IMR-90 (cell line): ENCODE measurements at regions not wholly inside any gene's neighbourhood (a gene's known extent, or its start where the extent isn't known, plus 50 kb on each side); places are given as distances from the start of the nearest gene placed in this dataset.

Experiments used
- ATAC-seq: fragments of 200-7000 bp; cut with Tn5 transposase; 2 replicates; pipeline ENCODE4 v1.9.1; 2020; ENCODE audit warnings: low read depth, mild to moderate bottlenecking, moderate library complexity
- BruUV-seq: library from RNA; stranded (reverse); fragments of 400-500 nt; replicated peaks from 2 replicates; lab custom pipeline; 2021; lab: Mats Ljungman, UMichigan
- CTCF ChIA-PET: fragments of 300-600 bp; formaldehyde crosslinking; extraction: SDS; loops from one replicate; lab custom pipeline; 2021; ENCODE audit warnings: antibody characterized with exemption; lab: Yijun Ruan, JAX
- POLR2A ChIA-PET: fragments of 300-600 bp; sonication (Branson Sonifier 250); formaldehyde crosslinking; loops from one replicate; lab custom pipeline; 2022; ENCODE audit warnings: antibody characterized with exemption; ENCODE audit not compliant: unreplicated experiment; lab: Charles Lee
- DNase-seq: peaks from one replicate; pipeline ENCODE4 v3.0.0; 2013
- H2AFZ ChIP-seq: replicated peaks from 2 replicates; pipeline ENCODE3; 2013; ENCODE audit warnings: low read length, mild to moderate bottlenecking; ENCODE audit not compliant: poor library complexity
- H2AK5ac ChIP-seq: 2 replicates; pipeline ENCODE4 v1.6.1; 2013; ENCODE audit warnings: low read depth, low read length, inconsistent platforms
- H2AK9ac ChIP-seq: replicated peaks from 2 replicates; pipeline ENCODE3; 2013; ENCODE audit warnings: mild to moderate bottlenecking, low read depth, low read length, moderate library complexity; ENCODE audit not compliant: poor library complexity
- H2BK120ac ChIP-seq: 2 replicates; pipeline ENCODE4 v1.6.1; 2013; ENCODE audit warnings: low read depth, low read length, inconsistent platforms
- H2BK15ac ChIP-seq: 3 replicates; pipeline ENCODE4 v1.6.1; 2013; ENCODE audit warnings: low read depth, low read length, inconsistent platforms
- H2BK20ac ChIP-seq: 2 replicates; pipeline ENCODE4 v1.6.1; 2013; ENCODE audit warnings: low read depth, mild to moderate bottlenecking, inconsistent platforms, low read length, moderate library complexity
- H2BK5ac ChIP-seq: 2 replicates; pipeline ENCODE4 v1.6.1; 2013; ENCODE audit warnings: mild to moderate bottlenecking, low read depth, low read length, inconsistent platforms; ENCODE audit not compliant: poor library complexity, severe bottlenecking
- H3K14ac ChIP-seq: replicated peaks from 2 replicates; pipeline ENCODE4 v1.6.1; 2013; ENCODE audit warnings: low read depth, low read length, inconsistent platforms
- H3K18ac ChIP-seq: 2 replicates; pipeline ENCODE4 v1.6.1; 2013; ENCODE audit warnings: low read depth, low read length, control low read depth
- H3K23ac ChIP-seq: 2 replicates; pipeline ENCODE4 v1.6.1; 2013; ENCODE audit warnings: low read depth, low read length, inconsistent platforms
- H3K27ac ChIP-seq: 2 replicates; pipeline ENCODE4 v1.5.1; 2013; ENCODE audit warnings: mild to moderate bottlenecking, control low read depth, low read length; ENCODE audit not compliant: insufficient read depth
- H3K27me3 ChIP-seq: 2 replicates; pipeline ENCODE4 v1.6.1; 2013; ENCODE audit warnings: low read length; ENCODE audit not compliant: control insufficient read depth, insufficient read depth
- H3K36me3 ChIP-seq: 2 replicates; pipeline ENCODE4 v1.6.1; 2013; ENCODE audit warnings: low read length, mixed read lengths; ENCODE audit not compliant: control insufficient read depth, insufficient read depth
- H3K4ac ChIP-seq: 2 replicates; pipeline ENCODE4 v1.6.1; 2013; ENCODE audit warnings: low read depth, low read length, inconsistent platforms
- H3K4me1 ChIP-seq: 2 replicates; pipeline ENCODE4 v1.6.1; 2013; ENCODE audit warnings: low read length, mixed read lengths; ENCODE audit not compliant: control insufficient read depth, insufficient read depth
- H3K4me2 ChIP-seq: 2 replicates; pipeline ENCODE4 v1.6.1; 2013; ENCODE audit warnings: low read depth, mild to moderate bottlenecking, control low read depth, low read length, moderate library complexity
- H3K4me3 ChIP-seq: 2 replicates; pipeline ENCODE4 v1.5.1; 2013; ENCODE audit warnings: low read depth, mild to moderate bottlenecking, control low read depth, low read length, moderate library complexity; ENCODE audit not compliant: insufficient read depth
- H3K56ac ChIP-seq: 2 replicates; pipeline ENCODE4 v1.6.1; 2013; ENCODE audit warnings: low read length, inconsistent platforms; ENCODE audit not compliant: insufficient read depth; ENCODE audit errors: extremely low read depth
- H3K79me1 ChIP-seq, 2 experiments: 2 replicates each; pipeline ENCODE4 v1.6.1; 2013; ENCODE audit warnings: low read length in 2 of 2, inconsistent platforms in 1 of 2, low read depth in 1 of 2
- H3K9ac ChIP-seq: 2 replicates; pipeline ENCODE4 v1.6.1; 2013; ENCODE audit warnings: low read depth, low read length, control low read depth
- H3K9me1 ChIP-seq: 2 replicates; pipeline ENCODE4 v1.6.1; 2013; ENCODE audit warnings: low read length, inconsistent platforms; ENCODE audit not compliant: insufficient read depth
- H3K9me3 ChIP-seq: 2 replicates; pipeline ENCODE4 v1.6.1; 2013; ENCODE audit warnings: low read length; ENCODE audit not compliant: control insufficient read depth, insufficient read depth
- H4K20me1 ChIP-seq: 2 replicates; pipeline ENCODE4 v1.6.1; 2013; ENCODE audit warnings: low read length, inconsistent platforms; ENCODE audit not compliant: insufficient read depth
- H4K5ac ChIP-seq: 2 replicates; pipeline ENCODE4 v1.6.1; 2013; ENCODE audit warnings: mild to moderate bottlenecking, low read depth, low read length, control low read depth
- H4K8ac ChIP-seq, 2 experiments: 2 replicates each; pipeline ENCODE4 v1.6.1; 2013; ENCODE audit warnings: low read depth in 2 of 2, low read length in 2 of 2, control low read depth in 1 of 2, inconsistent platforms in 1 of 2
- H4K91ac ChIP-seq: 2 replicates; pipeline ENCODE4 v1.6.1; 2013; ENCODE audit warnings: low read depth, low read length, inconsistent platforms; ENCODE audit not compliant: insufficient read depth
- MAFK ChIP-seq: IDR thresholded peaks from 2 replicates; pipeline ENCODE4 v1.6.1; 2012; ENCODE audit warnings: low read depth, low read length, improper control_type of control experiment
- dilution Hi-C: fragments of 300-500 bp; cut with HindIII; formaldehyde crosslinking; loops from one replicate; pipeline ENCODE4 v1.14.3; 2018; ENCODE audit warnings: low sequenced_read_pairs; ENCODE audit not compliant: unreplicated experiment
- in situ Hi-C: fragments of 300-500 bp; cut with MboI; formaldehyde crosslinking; loops from 3 replicates; pipeline ENCODE4 v1.14.3; 2019; ENCODE audit warnings: low sequenced_read_pairs, inconsistent platforms, mixed read lengths
- intact Hi-C: fragments of 100-400 bp; cut with micrococcal nuclease; formaldehyde crosslinking; loops from 2 replicates; pipeline ENCODE4 v1.10.0; 2022
- TF ChIP-seq, protein P1 (sequence below): conservative IDR thresholded peaks from 2 replicates; pipeline ENCODE4 v1.5.1; 2012; ENCODE audit warnings: mild to moderate bottlenecking, low read depth, low read length, improper control_type of control experiment

DNA sequence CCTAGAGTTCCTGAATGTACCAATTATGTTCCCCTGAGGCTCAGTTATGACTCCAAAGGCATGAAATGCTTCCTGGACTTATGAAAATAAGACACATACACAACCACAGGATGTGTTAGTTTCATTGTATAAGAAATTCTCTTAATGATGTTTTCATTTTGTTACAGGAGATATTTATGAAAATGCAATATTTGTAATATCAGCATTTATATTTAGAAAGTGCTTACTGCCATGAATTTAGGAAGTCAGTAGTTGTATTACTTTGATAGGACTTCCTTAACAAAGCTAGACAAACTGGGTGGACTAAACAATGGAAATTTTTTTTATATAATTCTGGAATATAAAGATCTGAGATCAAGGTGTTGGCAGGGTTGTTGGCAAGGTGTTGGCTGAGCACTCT is 572.1 kb upstream of the IGFBP7 start:
- Histone ChIP-seq H2AK9ac (no peak overlapping the region), H2AFZ (no peak overlapping the region), H3K9me1 (no peaks in the 10 kb centered on the region), H4K5ac (no peak overlapping the region), H3K4ac (no peak overlapping the region), H3K9ac (no peak overlapping the region), H3K14ac (no peak overlapping the region), H4K20me1 (no peaks in the 10 kb centered on the region), H3K27ac (no peak overlapping the region), H2BK120ac (no peak overlapping the region), H3K56ac (no peak overlapping the region), H4K91ac (no peak overlapping the region), H2BK5ac (no peak overlapping the region), H3K27me3 (no peaks in the 10 kb centered on the region), H3K4me1 (no peaks in the 10 kb centered on the region), H3K23ac (no peak overlapping the region), H3K18ac (no peak overlapping the region), H4K8ac (no peak overlapping the region), H3K4me3 (no peak overlapping the region), H3K36me3 (no peaks in the 10 kb centered on the region), H2AK5ac (no peak overlapping the region), H3K9me3 (peaks cover 2% of the 10 kb centered on the region; the same call in 1 of the 2 replicates), H3K79me1 (no peaks in the 10 kb centered on the region), H3K4me2 (no peak overlapping the region), H2BK15ac (no peak overlapping the region), H2BK20ac (no peak overlapping the region)
- TF ChIP-seq MAFK, result peak; percentile 52; the same call in 1 of the 2 replicates
- TF ChIP-seq, protein P1, sequence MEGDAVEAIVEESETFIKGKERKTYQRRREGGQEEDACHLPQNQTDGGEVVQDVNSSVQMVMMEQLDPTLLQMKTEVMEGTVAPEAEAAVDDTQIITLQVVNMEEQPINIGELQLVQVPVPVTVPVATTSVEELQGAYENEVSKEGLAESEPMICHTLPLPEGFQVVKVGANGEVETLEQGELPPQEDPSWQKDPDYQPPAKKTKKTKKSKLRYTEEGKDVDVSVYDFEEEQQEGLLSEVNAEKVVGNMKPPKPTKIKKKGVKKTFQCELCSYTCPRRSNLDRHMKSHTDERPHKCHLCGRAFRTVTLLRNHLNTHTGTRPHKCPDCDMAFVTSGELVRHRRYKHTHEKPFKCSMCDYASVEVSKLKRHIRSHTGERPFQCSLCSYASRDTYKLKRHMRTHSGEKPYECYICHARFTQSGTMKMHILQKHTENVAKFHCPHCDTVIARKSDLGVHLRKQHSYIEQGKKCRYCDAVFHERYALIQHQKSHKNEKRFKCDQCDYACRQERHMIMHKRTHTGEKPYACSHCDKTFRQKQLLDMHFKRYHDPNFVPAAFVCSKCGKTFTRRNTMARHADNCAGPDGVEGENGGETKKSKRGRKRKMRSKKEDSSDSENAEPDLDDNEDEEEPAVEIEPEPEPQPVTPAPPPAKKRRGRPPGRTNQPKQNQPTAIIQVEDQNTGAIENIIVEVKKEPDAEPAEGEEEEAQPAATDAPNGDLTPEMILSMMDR, result no peak
- BruUV-seq, result no TSS peak
- dilution Hi-C loops (no loop called here), in situ Hi-C loops (no loop called here), intact Hi-C loops (no loop called here)
- ChIA-PET POLR2A (no interaction called here), CTCF (no interaction called here)
- ATAC-seq (no peak), DNase-seq (no peak)
